RWPE1 (cell line): ENCODE measurements at regions not wholly inside any gene's neighbourhood (a gene's known extent, or its start where the extent isn't known, plus 50 kb on each side); places are given as distances from the start of the nearest gene placed in this dataset.

Experiments
- CTCF ChIA-PET: fragments of 350-600 bp; sonication (Branson Sonifier 250); formaldehyde crosslinking; extraction: SDS; loops from one replicate; lab custom pipeline; 2021; lab: Yijun Ruan, JAX
- POLR2A ChIA-PET: fragments of 400-600 bp; formaldehyde crosslinking; extraction: SDS; loops from one replicate; lab custom pipeline; 2020; ENCODE audit warnings: antibody characterized with exemption; ENCODE audit not compliant: low non-redundant PET; lab: Yijun Ruan, JAX
- DNase-seq: peaks from one replicate; pipeline ENCODE4 v3.0.0; 2012; ENCODE audit warnings: low spot score
- H3K27ac ChIP-seq: fragments of 450-650 bp; 2 replicates; pipeline ENCODE4 v1.5.1; 2017
- TF ChIP-seq, protein P1 (sequence below): fragments of 450-650 bp; conservative IDR thresholded peaks from 2 replicates; pipeline ENCODE4 v1.5.1; 2017; ENCODE audit warnings: low read depth, mild to moderate bottlenecking

DNA sequence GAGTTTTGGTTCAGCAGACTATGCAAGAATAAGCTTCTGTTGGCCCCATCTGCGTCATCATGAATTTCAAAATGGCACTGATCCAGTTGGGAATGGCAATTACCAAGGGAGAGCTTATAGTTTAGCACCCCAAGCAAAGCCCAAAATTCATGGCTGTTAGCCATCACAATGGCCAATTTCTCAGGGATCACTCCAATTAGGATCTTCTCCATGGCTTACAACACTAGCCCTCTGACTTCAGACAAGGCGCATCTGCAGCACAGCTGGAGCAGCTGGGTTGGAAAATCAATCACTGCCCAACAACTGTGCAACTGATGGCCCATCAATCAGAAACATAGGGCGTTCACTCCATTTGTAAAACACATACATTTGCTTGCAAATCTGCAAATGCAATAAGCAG lies 273.6 kb downstream of the SRBD1 start:
- H3K27ac ChIP-seq: no peak overlapping the region
- TF ChIP-seq, protein P1, sequence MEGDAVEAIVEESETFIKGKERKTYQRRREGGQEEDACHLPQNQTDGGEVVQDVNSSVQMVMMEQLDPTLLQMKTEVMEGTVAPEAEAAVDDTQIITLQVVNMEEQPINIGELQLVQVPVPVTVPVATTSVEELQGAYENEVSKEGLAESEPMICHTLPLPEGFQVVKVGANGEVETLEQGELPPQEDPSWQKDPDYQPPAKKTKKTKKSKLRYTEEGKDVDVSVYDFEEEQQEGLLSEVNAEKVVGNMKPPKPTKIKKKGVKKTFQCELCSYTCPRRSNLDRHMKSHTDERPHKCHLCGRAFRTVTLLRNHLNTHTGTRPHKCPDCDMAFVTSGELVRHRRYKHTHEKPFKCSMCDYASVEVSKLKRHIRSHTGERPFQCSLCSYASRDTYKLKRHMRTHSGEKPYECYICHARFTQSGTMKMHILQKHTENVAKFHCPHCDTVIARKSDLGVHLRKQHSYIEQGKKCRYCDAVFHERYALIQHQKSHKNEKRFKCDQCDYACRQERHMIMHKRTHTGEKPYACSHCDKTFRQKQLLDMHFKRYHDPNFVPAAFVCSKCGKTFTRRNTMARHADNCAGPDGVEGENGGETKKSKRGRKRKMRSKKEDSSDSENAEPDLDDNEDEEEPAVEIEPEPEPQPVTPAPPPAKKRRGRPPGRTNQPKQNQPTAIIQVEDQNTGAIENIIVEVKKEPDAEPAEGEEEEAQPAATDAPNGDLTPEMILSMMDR: no peak
- POLR2A ChIA-PET: no interaction called here
- CTCF ChIA-PET: no interaction called here
- no peak for DNase-seq

- CTCF ChIA-PET: no interaction called here
- DNase-seq: no peak
Observed at GRCh38 chr2:45334205-45334604, 276.9 kb downstream of the SRBD1 start.

GRCh38 chr2:45332567-45332966 lies 278.5 kb downstream of the SRBD1 start:
- no peak for DNase-seq
- ChIA-PET CTCF (no interaction called here), POLR2A (no interaction called here)
- TF ChIP-seq, protein P1: no peak
- no peak overlapping the region for H3K27ac ChIP-seq

More at GRCh38 chr2:45334205-45334604, 276.9 kb downstream of the SRBD1 start:
- H3K27ac ChIP-seq: no peak overlapping the region
- POLR2A ChIA-PET: no interaction called here
- TF ChIP-seq, protein P1: no peak

DNA sequence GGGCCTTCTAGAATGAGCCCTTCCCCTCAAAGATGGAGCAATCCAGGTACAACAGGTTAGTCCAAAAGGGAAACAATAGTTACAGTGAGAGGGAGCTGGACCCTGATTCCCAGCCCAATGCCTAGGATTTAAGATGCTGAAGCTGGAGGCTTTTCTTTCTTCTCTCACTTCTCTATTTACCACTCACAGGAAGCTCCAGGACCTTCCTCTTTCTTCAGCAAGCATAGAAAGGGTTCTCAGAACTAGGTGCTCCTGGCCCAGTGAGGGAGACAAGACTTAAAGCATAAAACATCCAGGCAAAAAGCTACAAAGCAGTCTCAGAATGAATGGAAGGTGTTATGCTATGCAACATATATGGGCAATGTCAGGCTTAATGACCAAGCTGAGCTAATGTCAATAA lies 279.0 kb downstream of the SRBD1 start:
- no peak overlapping the region for H3K27ac ChIP-seq
- ChIA-PET POLR2A (no interaction called here), CTCF (interaction anchor here (0.8 kb wide), 1 partner anchor 76 kb away, joined by 5 read pairs; no protein-coding TSS in a partner anchor)
- TF ChIP-seq, protein P1: no peak
- DNase-seq: no peak

- no peak overlapping the region for H3K27ac ChIP-seq
- ChIA-PET POLR2A (no interaction called here), CTCF (interaction anchor here (0.6 to 0.8 kb wide), 2 partner anchors 77 to 163 kb away, joined by 5 read pairs; no protein-coding TSS in a partner anchor)
- no peak for DNase-seq
- TF ChIP-seq, protein P1: no peak
Observed at GRCh38 chr2:45331410-45331786, 279.7 kb downstream of the SRBD1 start.

GRCh38 chr2:45330637-45331409 lies 280.2 kb downstream of the SRBD1 start:
- TF ChIP-seq, protein P1: no peak
- ChIA-PET POLR2A (no interaction called here), CTCF (interaction anchor here (0.6 to 0.8 kb wide), 2 partner anchors 78 to 163 kb away, joined by 5 read pairs; no protein-coding TSS in a partner anchor)
- H3K27ac ChIP-seq: no peak overlapping the region
- DNase-seq: no peak
